WI38 (cell line): ENCODE measurements at regions not wholly inside any gene's neighbourhood (a gene's known extent, or its start where the extent isn't known, plus 50 kb on each side); places are given as distances from the start of the nearest gene placed in this dataset.

Source experiments
- H3K4me3 ChIP-seq: 2 replicates; pipeline ENCODE4 v1.5.1; 2011; ENCODE audit warnings: low read depth, mild to moderate bottlenecking, control low read depth, low read length
- TF ChIP-seq, protein P1 (sequence below): IDR thresholded peaks from 2 replicates; pipeline ENCODE4 v1.5.1; 2012; ENCODE audit warnings: low read depth, mild to moderate bottlenecking, control low read depth, low read length

- H3K4me3 ChIP-seq = no peak overlapping the region
- TF ChIP-seq, protein P1, sequence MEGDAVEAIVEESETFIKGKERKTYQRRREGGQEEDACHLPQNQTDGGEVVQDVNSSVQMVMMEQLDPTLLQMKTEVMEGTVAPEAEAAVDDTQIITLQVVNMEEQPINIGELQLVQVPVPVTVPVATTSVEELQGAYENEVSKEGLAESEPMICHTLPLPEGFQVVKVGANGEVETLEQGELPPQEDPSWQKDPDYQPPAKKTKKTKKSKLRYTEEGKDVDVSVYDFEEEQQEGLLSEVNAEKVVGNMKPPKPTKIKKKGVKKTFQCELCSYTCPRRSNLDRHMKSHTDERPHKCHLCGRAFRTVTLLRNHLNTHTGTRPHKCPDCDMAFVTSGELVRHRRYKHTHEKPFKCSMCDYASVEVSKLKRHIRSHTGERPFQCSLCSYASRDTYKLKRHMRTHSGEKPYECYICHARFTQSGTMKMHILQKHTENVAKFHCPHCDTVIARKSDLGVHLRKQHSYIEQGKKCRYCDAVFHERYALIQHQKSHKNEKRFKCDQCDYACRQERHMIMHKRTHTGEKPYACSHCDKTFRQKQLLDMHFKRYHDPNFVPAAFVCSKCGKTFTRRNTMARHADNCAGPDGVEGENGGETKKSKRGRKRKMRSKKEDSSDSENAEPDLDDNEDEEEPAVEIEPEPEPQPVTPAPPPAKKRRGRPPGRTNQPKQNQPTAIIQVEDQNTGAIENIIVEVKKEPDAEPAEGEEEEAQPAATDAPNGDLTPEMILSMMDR = no peak
Measured at GRCh38 chr1:244314921-244315559, 136.7 kb downstream of the ADSS2 start.

DNA sequence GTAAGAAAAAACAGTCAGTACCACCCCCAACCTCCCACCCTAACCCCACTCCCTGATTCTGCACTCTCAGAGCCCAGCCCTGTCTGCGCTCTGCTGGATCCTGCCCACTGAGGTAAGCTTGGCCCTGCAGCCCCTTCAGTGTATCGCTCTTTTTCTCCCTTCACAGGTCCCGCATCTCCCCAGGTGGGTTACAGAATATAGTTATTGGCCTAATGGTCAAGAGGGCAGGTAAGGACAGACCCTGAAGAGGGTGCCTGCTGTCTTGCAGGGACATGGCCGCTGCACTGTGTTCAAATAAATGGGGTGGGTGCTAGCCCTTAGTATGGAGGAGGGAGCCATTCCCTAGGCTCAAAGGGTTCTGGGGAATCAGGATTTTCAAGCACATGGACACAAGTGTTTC, 135.7 kb downstream of the ADSS2 start:
- TF ChIP-seq, protein P1 = no peak

DNA sequence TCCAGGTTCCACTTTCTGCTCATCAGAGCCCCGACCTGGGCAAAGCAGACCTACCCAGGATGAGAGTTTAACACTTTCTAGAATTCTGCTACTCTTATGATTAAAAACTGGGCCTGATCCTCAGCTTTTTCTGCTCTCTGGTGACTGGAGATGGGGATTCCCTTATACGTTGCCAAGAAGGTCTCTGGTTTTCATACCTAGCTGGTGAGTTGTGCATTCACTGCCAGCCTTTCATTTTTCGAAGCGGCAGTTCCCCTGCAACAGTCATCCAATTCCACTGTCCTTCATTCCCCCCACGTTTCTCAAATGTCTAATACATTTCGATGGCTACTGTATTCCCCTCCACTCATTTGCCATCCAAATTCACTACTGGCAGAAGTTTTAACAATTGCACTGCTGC, 135.3 kb downstream of the ADSS2 start:
- no peak overlapping the region for H3K4me3 ChIP-seq
- TF ChIP-seq, protein P1 = no peak

More for the DNA sequence above, 135.7 kb downstream of the ADSS2 start:
- H3K4me3 ChIP-seq = no peak overlapping the region

DNA sequence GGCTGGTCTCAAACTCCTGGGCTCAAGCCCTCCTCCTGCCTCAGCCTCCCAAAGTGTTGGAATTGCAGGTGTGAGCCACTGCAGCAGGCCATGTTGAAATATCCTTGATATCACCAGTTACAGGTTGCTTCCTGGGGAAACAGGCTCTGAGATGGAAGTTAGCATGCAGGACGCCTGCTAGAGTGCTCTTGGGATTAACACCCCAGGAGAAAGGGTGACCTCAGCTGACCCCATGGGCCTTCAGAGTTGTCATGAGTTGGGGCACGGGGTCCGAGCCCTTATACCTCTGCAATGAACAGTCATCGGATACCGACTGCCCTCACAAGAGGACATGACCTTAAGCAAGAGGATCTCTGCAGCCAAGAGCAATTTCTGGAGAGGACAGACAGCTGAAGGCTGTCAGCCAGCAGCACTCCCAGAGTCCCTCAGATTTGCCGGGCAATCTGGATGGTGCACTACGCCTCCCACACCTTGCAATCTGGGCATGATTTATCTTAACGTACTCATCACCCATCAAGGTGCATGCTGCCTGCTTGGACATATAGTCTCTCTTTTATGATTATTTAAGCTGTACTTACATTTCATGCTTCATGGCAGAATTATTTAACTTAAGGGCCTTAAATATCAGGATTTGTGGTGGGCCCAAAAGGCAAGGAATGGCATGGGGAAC, 134.6 kb downstream of the ADSS2 start:
- H3K4me3 ChIP-seq = no peak overlapping the region
- TF ChIP-seq, protein P1 = no peak

GRCh38 chr1:244318078-244318477, 133.6 kb downstream of the ADSS2 start:
- TF ChIP-seq, protein P1 = no peak
- no peak overlapping the region for H3K4me3 ChIP-seq

- H3K4me3 ChIP-seq = no peak overlapping the region
- TF ChIP-seq, protein P1 = no peak
Measured at GRCh38 chr1:244318512-244318911, 133.2 kb downstream of the ADSS2 start.
